Ascending aorta (tissue), 2 donors: ENCODE measurements at regions not wholly inside any gene's neighbourhood (a gene's known extent, or its start where the extent isn't known, plus 50 kb on each side); places are given as distances from the start of the nearest gene placed in this dataset.

Source experiments
- DNase-seq, 2 donors: peaks; one replicate each; pipeline ENCODE4 v3.0.0-alpha.2; 2019; ENCODE audit warnings: low spot score in 2 of 2
- H3K27ac ChIP-seq, 2 donors: fragments of 200-600 bp; sonication (generic); one replicate each; pipeline ENCODE4 v1.5.1; 2016 to 2017; ENCODE audit warnings: mild to moderate bottlenecking in 1 of 2
- H3K27me3 ChIP-seq: fragments of 200-600 bp; sonication (generic); one replicate; pipeline ENCODE4 v1.5.1; 2017
- H3K36me3 ChIP-seq, 2 donors: fragments of 200-600 bp; sonication (generic); one replicate each; pipeline ENCODE4 v1.5.1; 2016
- H3K4me1 ChIP-seq, 2 donors: fragments of 200-600 bp; sonication (generic); one replicate each; pipeline ENCODE4 v1.5.1; 2016 to 2017; ENCODE audit warnings: mild to moderate bottlenecking in 1 of 2
- H3K4me3 ChIP-seq, 2 donors: fragments of 200-600 bp; sonication (generic); one replicate each; pipeline ENCODE4 v1.5.1; 2016 to 2017; ENCODE audit warnings: mild to moderate bottlenecking in 1 of 2
- H3K9me3 ChIP-seq, 2 donors: fragments of 200-600 bp; sonication (generic); one replicate each; pipeline ENCODE4 v1.5.1; 2016
- intact Hi-C: fragments of 100-400 bp; cut with DNase I; formaldehyde crosslinking; loops from one replicate; pipeline ENCODE4 v1.15.1; 2023
- TF ChIP-seq, protein P1 (sequence below), 3 experiments: fragments of 200-600 bp in 2 of 3; fragments of 450-650 bp in 1 of 3; sonication (generic) in 2 of 3; IDR thresholded peaks; one replicate each; pipeline ENCODE4 v1.5.1; 2016 to 2019; ENCODE audit warnings: antibody characterized with exemption in 3 of 3, mild to moderate bottlenecking in 1 of 3, moderate library complexity in 1 of 3

DNA sequence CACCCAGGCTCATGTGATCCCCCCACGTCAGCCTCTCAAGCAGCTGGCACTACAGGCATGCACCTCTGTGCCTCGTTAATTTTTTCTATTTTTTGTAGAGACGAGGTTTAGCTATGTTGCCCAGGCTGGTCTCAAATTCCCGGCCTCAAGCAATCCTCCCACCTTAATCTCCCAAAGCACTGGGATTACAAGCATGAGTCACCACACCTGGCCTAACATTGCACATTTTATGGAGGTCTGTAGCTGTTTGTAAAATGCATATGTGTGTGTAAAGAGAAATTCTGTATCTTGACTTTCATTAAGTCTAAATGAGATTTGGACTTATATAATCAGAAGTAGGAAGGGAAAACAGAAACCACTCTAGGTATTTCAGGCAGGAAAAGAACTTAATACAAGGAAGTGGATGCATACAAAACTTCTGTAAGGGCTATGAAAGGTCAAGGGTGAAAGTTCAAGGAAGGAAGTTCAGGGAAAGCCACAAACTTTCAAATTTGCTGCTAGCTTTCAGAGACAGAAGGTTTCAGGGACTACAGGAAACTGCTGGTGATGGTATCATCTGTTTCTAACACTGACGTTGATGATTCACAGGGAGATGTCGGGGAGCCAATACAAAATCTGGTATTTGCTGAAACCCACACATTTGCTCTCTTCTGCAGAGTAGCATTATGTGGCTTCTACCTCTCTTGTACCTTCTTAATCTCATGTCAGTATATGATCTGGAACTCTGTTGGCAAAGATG, 209.4 kb downstream of the PIK3R1 start:
- Histone ChIP-seq H3K9me3 (no peaks in the 10 kb centered on the region), H3K27me3 (no peaks in the 10 kb centered on the region), H3K4me3 (no peak overlapping the region), H3K36me3 (no peaks in the 10 kb centered on the region), H3K4me1 (peaks cover 0 to 3% of the 10 kb centered on the region in 2 donors), H3K27ac (no peak overlapping the region)
- intact Hi-C loops, result no loop called here
- TF ChIP-seq, protein P1, sequence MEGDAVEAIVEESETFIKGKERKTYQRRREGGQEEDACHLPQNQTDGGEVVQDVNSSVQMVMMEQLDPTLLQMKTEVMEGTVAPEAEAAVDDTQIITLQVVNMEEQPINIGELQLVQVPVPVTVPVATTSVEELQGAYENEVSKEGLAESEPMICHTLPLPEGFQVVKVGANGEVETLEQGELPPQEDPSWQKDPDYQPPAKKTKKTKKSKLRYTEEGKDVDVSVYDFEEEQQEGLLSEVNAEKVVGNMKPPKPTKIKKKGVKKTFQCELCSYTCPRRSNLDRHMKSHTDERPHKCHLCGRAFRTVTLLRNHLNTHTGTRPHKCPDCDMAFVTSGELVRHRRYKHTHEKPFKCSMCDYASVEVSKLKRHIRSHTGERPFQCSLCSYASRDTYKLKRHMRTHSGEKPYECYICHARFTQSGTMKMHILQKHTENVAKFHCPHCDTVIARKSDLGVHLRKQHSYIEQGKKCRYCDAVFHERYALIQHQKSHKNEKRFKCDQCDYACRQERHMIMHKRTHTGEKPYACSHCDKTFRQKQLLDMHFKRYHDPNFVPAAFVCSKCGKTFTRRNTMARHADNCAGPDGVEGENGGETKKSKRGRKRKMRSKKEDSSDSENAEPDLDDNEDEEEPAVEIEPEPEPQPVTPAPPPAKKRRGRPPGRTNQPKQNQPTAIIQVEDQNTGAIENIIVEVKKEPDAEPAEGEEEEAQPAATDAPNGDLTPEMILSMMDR (IDR thresholded peaks at IDR 0.05), result no peak
- no peak for DNase-seq

DNA sequence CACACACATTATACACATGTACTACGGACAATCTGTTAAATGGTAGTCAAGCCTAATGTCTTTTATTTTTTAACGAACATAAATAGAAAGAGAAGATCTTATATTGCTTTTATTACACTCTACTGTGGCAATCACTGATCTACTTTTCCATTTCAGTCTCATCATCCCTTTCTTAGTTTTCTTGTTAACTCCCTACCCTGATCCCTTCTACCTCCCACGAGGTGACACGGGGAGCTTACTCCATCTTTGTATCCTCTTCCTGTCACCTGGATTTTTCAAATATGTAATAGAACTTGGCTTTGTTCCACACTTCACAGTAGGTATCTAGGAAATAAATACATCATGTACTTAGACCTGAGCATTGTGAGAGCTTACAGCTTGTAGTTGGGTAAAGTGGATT, 211.0 kb downstream of the PIK3R1 start:
- Histone ChIP-seq H3K4me3 (no peak overlapping the region), H3K4me1 (no peaks in the 10 kb centered on the region), H3K27me3 (no peaks in the 10 kb centered on the region), H3K27ac (no peak overlapping the region), H3K36me3 (no peaks in the 10 kb centered on the region), H3K9me3 (no peaks in the 10 kb centered on the region)
- no peak for DNase-seq
- intact Hi-C loops, result no loop called here
- TF ChIP-seq, protein P1 (IDR thresholded peaks at IDR 0.05), result no peak

DNA sequence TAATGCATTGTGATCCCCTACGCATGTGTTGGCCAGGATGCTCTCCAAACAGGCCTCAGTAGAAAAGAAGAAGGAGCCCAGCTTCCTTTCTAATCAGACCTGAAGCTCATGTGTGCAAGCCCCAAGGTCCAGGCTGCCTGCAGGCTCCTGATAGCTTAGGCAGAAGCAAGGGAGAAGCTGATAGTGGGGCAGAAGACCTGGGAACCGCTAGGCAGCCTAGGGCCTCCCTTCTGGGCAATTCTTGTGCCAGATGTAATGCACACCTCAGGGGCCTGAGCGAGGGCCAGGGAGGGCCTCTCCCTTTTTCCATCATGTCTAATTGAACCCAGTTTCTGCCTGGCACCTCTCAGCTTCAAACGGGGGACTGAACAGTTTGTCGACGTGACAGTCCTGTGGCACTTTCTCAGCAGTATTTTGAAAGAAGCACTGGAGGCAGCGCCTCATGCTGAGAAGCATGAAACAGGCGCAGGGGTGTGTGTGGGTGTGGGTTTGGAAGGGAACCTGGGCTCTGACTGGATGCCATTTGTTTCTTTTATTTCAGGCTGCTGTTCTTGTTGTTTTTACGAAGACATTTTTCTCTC, 212.8 kb downstream of the PIK3R1 start:
- Histone ChIP-seq H3K27ac (no peak overlapping the region), H3K27me3 (no peaks in the 10 kb centered on the region), H3K4me3 (no peak overlapping the region), H3K9me3 (no peaks in the 10 kb centered on the region), H3K36me3 (no peaks in the 10 kb centered on the region), H3K4me1 (peaks cover 0 to 1% of the 10 kb centered on the region in 2 donors)
- no peak for DNase-seq
- TF ChIP-seq, protein P1 (IDR thresholded peaks at IDR 0.05), result no peak
- intact Hi-C loops, result no loop called here

DNA sequence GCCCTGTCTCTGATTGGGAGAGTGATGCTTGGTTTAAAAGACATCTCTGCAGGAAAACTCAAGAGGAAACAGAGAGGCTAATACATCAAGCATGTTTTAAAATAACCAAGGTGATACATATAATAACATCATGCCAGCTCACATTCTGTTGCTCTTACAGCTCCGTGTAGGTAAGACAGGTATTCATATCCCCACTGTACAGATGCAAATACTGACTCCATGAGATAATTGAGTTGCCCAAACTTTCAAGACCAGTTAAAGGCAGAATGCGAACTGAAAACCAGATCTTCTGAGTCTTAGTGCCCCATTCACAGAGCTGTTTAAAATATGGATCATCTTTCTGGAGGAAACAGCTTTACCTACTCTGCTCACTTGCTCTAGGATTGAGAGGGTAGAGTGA, 214.0 kb downstream of the PIK3R1 start:
- Histone ChIP-seq H3K9me3 (no peaks in the 10 kb centered on the region), H3K4me1 (peaks cover 0 to 10% of the 10 kb centered on the region in 2 donors), H3K4me3 (no peak overlapping the region), H3K27me3 (no peaks in the 10 kb centered on the region), H3K27ac (no peak overlapping the region), H3K36me3 (no peaks in the 10 kb centered on the region)
- DNase-seq, result no peak
- TF ChIP-seq, protein P1 (IDR thresholded peaks at IDR 0.05), result no peak
- intact Hi-C loops, result no loop called here

DNA sequence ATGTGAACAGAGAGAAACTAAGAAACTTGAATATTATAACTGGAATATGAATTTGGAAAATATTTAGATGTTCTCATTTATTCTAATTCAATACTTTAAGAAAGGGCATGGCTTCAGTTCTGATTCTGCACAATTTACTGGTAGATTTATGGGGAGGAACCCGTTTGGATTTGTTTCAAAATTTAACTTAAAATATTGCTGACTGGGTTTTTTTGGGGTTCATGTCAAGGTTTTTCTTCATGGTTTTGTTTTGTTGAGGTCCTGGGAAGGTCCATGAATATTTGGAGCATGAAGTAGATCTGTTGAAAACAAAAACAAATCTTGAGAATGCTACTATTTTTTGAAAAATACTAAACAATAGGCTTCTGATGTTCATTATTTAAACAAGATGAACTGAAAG, 214.7 kb downstream of the PIK3R1 start:
- Histone ChIP-seq H3K27me3 (no peaks in the 10 kb centered on the region), H3K4me1 (peaks cover 0 to 15% of the 10 kb centered on the region in 2 donors), H3K9me3 (no peaks in the 10 kb centered on the region), H3K36me3 (no peaks in the 10 kb centered on the region), H3K4me3 (no peak overlapping the region), H3K27ac (no peak overlapping the region)
- TF ChIP-seq, protein P1 (IDR thresholded peaks at IDR 0.05), result no peak
- intact Hi-C loops, result loop anchor here (5.0 kb wide), 2 partner anchors 88 to 143 kb away; no protein-coding TSS in a partner anchor
- DNase-seq, result no peak
